GM12878 (cell line): ENCODE measurements at regions not wholly inside any gene's neighbourhood (a gene's known extent, or its start where the extent isn't known, plus 50 kb on each side); places are given as distances from the start of the nearest gene placed in this dataset.

Source experiments
- CTCF ChIP-seq, 3 experiments: IDR thresholded peaks in 2 of 3; conservative IDR thresholded peaks in 1 of 3; 2 replicates each; pipeline ENCODE4 v1.5.1; 2011; ENCODE audit warnings: low read depth in 3 of 3, low read length in 3 of 3, mild to moderate bottlenecking in 3 of 3, control low read depth in 2 of 3, moderate library complexity in 2 of 3, inconsistent platforms in 1 of 3, mixed read lengths in 1 of 3; ENCODE audit not compliant: control insufficient read depth in 2 of 3, insufficient read depth in 1 of 3; ENCODE audit errors: extremely low read depth in 1 of 3
- FOXK2 ChIP-seq: fragments of 450-650 bp; IDR thresholded peaks from 2 replicates; pipeline ENCODE4 v1.6.1; 2017; ENCODE audit warnings: mild to moderate bottlenecking, moderate library complexity
- POLR2A ChIP-seq: IDR thresholded peaks from 2 replicates; pipeline ENCODE4 v1.6.1; 2011; ENCODE audit warnings: low read depth, mild to moderate bottlenecking, low read length
- TF ChIP-seq, protein P1 (sequence below): IDR thresholded peaks from 2 replicates; pipeline ENCODE4 v1.6.1; 2011; ENCODE audit warnings: low read depth, mild to moderate bottlenecking, low read length, moderate library complexity, borderline replicate concordance; ENCODE audit errors: extremely low read depth

DNA sequence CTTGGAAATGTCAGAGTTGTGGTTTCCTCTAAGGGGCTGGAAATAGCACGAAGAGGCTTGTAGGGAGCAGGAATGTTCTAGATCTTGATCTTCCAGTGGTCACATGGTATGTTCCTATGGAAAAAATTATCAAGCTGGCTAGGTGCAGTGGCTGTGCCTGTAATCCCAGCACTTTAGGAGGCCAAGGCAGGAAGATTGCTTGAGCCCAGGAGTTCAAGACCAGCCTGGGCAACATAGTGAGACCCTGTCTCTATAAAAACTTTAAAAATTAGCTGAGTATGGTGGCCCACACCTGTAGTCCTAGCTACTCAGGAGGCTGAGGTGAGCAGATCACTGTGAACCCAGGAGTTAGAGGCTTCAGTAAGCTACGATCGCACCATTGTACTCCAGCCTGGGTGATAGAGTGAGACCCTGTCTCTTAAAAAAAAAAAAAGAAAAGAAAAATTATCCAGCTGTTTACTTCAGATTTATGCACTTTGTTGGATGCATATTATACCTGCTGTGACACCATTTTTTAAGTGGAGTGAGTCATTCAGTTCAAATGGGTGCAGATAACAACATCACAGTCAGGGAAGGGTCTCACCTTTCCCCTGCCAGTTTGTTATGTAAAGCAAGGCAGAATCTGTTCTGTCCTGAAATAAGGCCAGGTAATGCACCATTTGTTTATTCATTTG lies 65.7 kb upstream of the LYRM9 start:
- TF ChIP-seq FOXK2 (no peak), POLR2A (no peak), CTCF (IDR thresholded peaks at IDR 0.05 in 2 of 3, conservative IDR thresholded peaks at IDR 0.05 in 1 of 3; ENCODE audit: control insufficient read depth in 2 of 3, extremely low read depth in 1 of 3, insufficient read depth in 1 of 3, low read depth in 3 of 3, low read length in 3 of 3) (no peak)
- TF ChIP-seq, protein P1, sequence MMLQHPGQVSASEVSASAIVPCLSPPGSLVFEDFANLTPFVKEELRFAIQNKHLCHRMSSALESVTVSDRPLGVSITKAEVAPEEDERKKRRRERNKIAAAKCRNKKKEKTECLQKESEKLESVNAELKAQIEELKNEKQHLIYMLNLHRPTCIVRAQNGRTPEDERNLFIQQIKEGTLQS, result no peak
